Fibroblast of the aortic adventitia (primary cell): ENCODE measurements at regions not wholly inside any gene's neighbourhood (a gene's known extent, or its start where the extent isn't known, plus 50 kb on each side); places are given as distances from the start of the nearest gene placed in this dataset.
A peak's percentile ranks its signal among the peaks of the same experiment; 100 is the strongest.

Experiments used
- DNase-seq: peaks from one replicate; pipeline ENCODE4 v3.0.0-alpha.2; 2010; ENCODE audit warnings: low read depth
- H3K4me3 ChIP-seq: 2 replicates; pipeline ENCODE4 v1.5.1; 2011; ENCODE audit warnings: low read depth, mild to moderate bottlenecking, control low read depth, low read length, moderate library complexity
- CTCF ChIP-seq: IDR thresholded peaks from 2 replicates; pipeline ENCODE4 v1.5.1; 2011; ENCODE audit warnings: mild to moderate bottlenecking, low read length, control low read depth, inconsistent platforms; ENCODE audit not compliant: insufficient read depth

GRCh38 chr4:123564758-123565346, 168.3 kb downstream of the SPRY1 start:
- DNase-seq = peak; percentile 70
- peak; percentile 74 for TF ChIP-seq CTCF
- H3K4me3 ChIP-seq = no peak overlapping the region

- DNase-seq = no peak
- H3K4me3 ChIP-seq = no peak overlapping the region
- TF ChIP-seq CTCF = no peak
These were observed 172.3 kb downstream of the SPRY1 start for GRCh38 chr4:123568936-123569335.

GRCh38 chr4:123569541-123569940, 172.9 kb downstream of the SPRY1 start:
- no peak for TF ChIP-seq CTCF
- DNase-seq = no peak
- no peak overlapping the region for H3K4me3 ChIP-seq

GRCh38 chr4:123573866-123574508, 177.4 kb downstream of the SPRY1 start:
- no peak overlapping the region for H3K4me3 ChIP-seq
- DNase-seq = no peak
- no peak for TF ChIP-seq CTCF

- no peak for DNase-seq
- H3K4me3 ChIP-seq = no peak overlapping the region
- no peak for TF ChIP-seq CTCF
These were observed 178.7 kb downstream of the SPRY1 start for GRCh38 chr4:123575291-123575690.

- DNase-seq = no peak
- TF ChIP-seq CTCF = no peak
- no peak overlapping the region for H3K4me3 ChIP-seq
These were observed 180.8 kb downstream of the SPRY1 start for GRCh38 chr4:123577225-123577906.
